CD14-positive monocyte (primary cell): ENCODE measurements at regions not wholly inside any gene's neighbourhood (a gene's known extent, or its start where the extent isn't known, plus 50 kb on each side); places are given as distances from the start of the nearest gene placed in this dataset.

Experiments used
- DNase-seq, 3 donors: peaks; one replicate each; pipeline ENCODE4 v3.0.0-alpha.2; 2011 to 2022
- H2AFZ ChIP-seq: 2 replicates; pipeline ENCODE4 v1.6.0; 2012; ENCODE audit warnings: mild to moderate bottlenecking, low read depth, low read length, inconsistent platforms; ENCODE audit not compliant: insufficient read depth, poor library complexity, severe bottlenecking
- H3K27ac ChIP-seq, 2 donors: 1 replicate in 1 of 2; 2 replicates in 1 of 2; pipeline ENCODE4 v1.5.1; 2012 to 2013; ENCODE audit warnings: low read length in 2 of 2, control low read depth in 1 of 2, inconsistent platforms in 1 of 2, low read depth in 1 of 2, mild to moderate bottlenecking in 1 of 2
- H3K27me3 ChIP-seq, 2 donors: one replicate each; pipeline versions ENCODE4 v1.6.0 to v1.6.1; 2011 to 2013; ENCODE audit warnings: low read length in 2 of 2; ENCODE audit not compliant: control insufficient read depth in 2 of 2, insufficient read depth in 2 of 2
- H3K36me3 ChIP-seq, 2 donors: replicated peaks in 1 of 2; 1 replicate in 1 of 2; 2 replicates in 1 of 2; pipeline versions ENCODE4 v1.5.1 to v1.6.1; 2012 to 2013; ENCODE audit warnings: low read length in 2 of 2, control low read depth in 1 of 2, inconsistent platforms in 1 of 2, mild to moderate bottlenecking in 1 of 2; ENCODE audit not compliant: insufficient read depth in 2 of 2, control insufficient read depth in 1 of 2
- H3K4me1 ChIP-seq, 2 donors: 1 replicate in 1 of 2; 2 replicates in 1 of 2; pipeline versions ENCODE4 v1.5.1 to v1.6.1; 2012 to 2013; ENCODE audit warnings: low read length in 2 of 2, control low read depth in 1 of 2, inconsistent platforms in 1 of 2, mild to moderate bottlenecking in 1 of 2, moderate library complexity in 1 of 2; ENCODE audit not compliant: insufficient read depth in 2 of 2, control insufficient read depth in 1 of 2
- H3K4me2 ChIP-seq: replicated peaks from 2 replicates; pipeline ENCODE3; 2012; ENCODE audit warnings: low read length, moderate library complexity, mild to moderate bottlenecking; ENCODE audit not compliant: poor library complexity, severe bottlenecking; ENCODE audit errors: extremely low read depth
- H3K4me3 ChIP-seq, 3 experiments: fragments of 200-600 bp in 1 of 3; sonication (generic) in 1 of 3; replicated peaks in 1 of 3; 1 replicate in 2 of 3; 2 replicates in 1 of 3; pipeline ENCODE4 v1.5.1; 2011 to 2013; ENCODE audit warnings: low read length in 3 of 3, mild to moderate bottlenecking in 3 of 3, control low read depth in 2 of 3, low read depth in 2 of 3, inconsistent platforms in 1 of 3, moderate library complexity in 1 of 3
- H3K79me2 ChIP-seq: 2 replicates; pipeline ENCODE4 v1.6.0; 2012; ENCODE audit warnings: mild to moderate bottlenecking, control low read depth, inconsistent platforms, low read length, moderate library complexity; ENCODE audit not compliant: insufficient read depth
- H3K9ac ChIP-seq: 2 replicates; pipeline ENCODE4 v1.6.0; 2017; ENCODE audit warnings: low read length, mild to moderate bottlenecking; ENCODE audit not compliant: insufficient read depth, poor library complexity, severe bottlenecking
- H3K9me3 ChIP-seq, 2 donors: replicated peaks in 1 of 2; 1 replicate in 1 of 2; 2 replicates in 1 of 2; pipeline versions ENCODE4 v1.5.1 to v1.6.1; 2012 to 2013; ENCODE audit warnings: low read length in 2 of 2, control low read depth in 1 of 2; ENCODE audit not compliant: control insufficient read depth in 1 of 2, insufficient read depth in 1 of 2
- H4K20me1 ChIP-seq: 2 replicates; pipeline ENCODE4 v1.6.0; 2012; ENCODE audit warnings: mild to moderate bottlenecking, low read length, control low read depth, moderate library complexity; ENCODE audit not compliant: insufficient read depth
- H3K27ac Mint-ChIP-seq, 7 donors: one replicate each; pipeline ENCODE4 v1.8.0; 2020; ENCODE audit warnings: mild to moderate bottlenecking in 7 of 7, mixed read lengths in 7 of 7, moderate library complexity in 6 of 7, inconsistent platforms in 2 of 7
- H3K27me3 Mint-ChIP-seq, 3 donors: one replicate each; pipeline ENCODE4 v1.8.0; 2021 to 2022; ENCODE audit warnings: low read depth in 3 of 3, mild to moderate bottlenecking in 3 of 3, mixed read lengths in 3 of 3, moderate library complexity in 3 of 3, inconsistent platforms in 1 of 3
- H3K36me3 Mint-ChIP-seq, 2 donors: one replicate each; pipeline ENCODE4 v1.8.0; 2020; ENCODE audit warnings: mixed read lengths in 2 of 2, inconsistent platforms in 1 of 2, mild to moderate bottlenecking in 1 of 2
- H3K4me1 Mint-ChIP-seq: one replicate; pipeline ENCODE4 v1.8.0; 2020; ENCODE audit warnings: mild to moderate bottlenecking, mixed read lengths
- H3K4me3 Mint-ChIP-seq, 2 donors: one replicate each; pipeline ENCODE4 v1.8.0; 2020; ENCODE audit warnings: mild to moderate bottlenecking in 2 of 2, mixed read lengths in 2 of 2, moderate library complexity in 1 of 2
- H3K9me3 Mint-ChIP-seq, 7 donors: one replicate each; pipeline ENCODE4 v1.8.0; 2020 to 2022; ENCODE audit warnings: mixed read lengths in 7 of 7, mild to moderate bottlenecking in 6 of 7, moderate library complexity in 6 of 7, inconsistent platforms in 2 of 7
- CTCF ChIP-seq: fragments of 200-600 bp; IDR thresholded peaks from one replicate; pipeline ENCODE4 v1.8.0; 2022; ENCODE audit warnings: antibody characterized with exemption, mild to moderate bottlenecking
- WGBS: methylation state at CpG from one replicate; pipeline ENCODE4 v1.1.5; 2013; ENCODE audit warnings: missing lambda C conversion rate; ENCODE audit not compliant: insufficient coverage; 5-methylcytosine and 5-hydroxymethylcytosine counted together
- intact Hi-C, 2 donors: fragments of 100-400 bp; cut with micrococcal nuclease; formaldehyde crosslinking; loops; one replicate each; pipeline versions ENCODE4 v1.15.0 to v1.15.1; 2023

DNA sequence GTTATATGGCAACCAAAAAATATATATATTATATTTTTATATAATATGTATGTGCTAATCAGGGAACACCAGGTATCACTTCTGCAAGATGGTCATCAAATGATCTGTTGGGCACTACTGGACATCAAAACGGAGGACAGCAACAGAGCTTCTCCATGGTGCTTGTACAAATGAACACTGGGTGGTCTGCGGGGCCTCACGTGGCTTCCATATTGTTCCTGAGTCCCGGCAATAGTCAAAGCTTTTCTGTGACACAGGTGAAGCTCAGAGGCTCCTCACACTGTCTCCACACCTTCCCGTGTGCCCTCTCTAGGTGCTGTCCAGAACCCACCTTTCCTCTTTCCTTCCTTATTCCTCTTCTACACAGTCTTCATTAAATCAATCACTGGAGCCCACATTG, 149.9 kb upstream of the PIRT start:
- Histone ChIP-seq H3K9ac (no peak overlapping the region), H3K27ac (no peak overlapping the region), H2AFZ (no peak overlapping the region), H3K27me3 (no peaks in the 10 kb centered on the region), H3K9me3 (peaks cover 6 to 7% of the 10 kb centered on the region in 2 donors), H3K4me1 (no peaks in the 10 kb centered on the region), H3K4me3 (no peak overlapping the region), H3K36me3 (no peaks in the 10 kb centered on the region), H3K79me2 (no peaks in the 10 kb centered on the region), H4K20me1 (no peaks in the 10 kb centered on the region), H3K4me2 (no peak overlapping the region)
- 86% methylated on average over 5 of the region's 5 CpGs for WGBS
- Mint-ChIP-seq H3K9me3 (peaks cover 0 to 15% (median 5%) of the 10 kb centered on the region in 7 donors), H3K4me3 (no peak overlapping the region), H3K27me3 (peaks cover 1 to 2% (median 1%) of the 10 kb centered on the region in 3 donors), H3K36me3 (no peaks in the 10 kb centered on the region), H3K27ac (no peak overlapping the region), H3K4me1 (no peaks in the 10 kb centered on the region)
- intact Hi-C loops, result no loop called here
- TF ChIP-seq CTCF, result no peak
- no peak for DNase-seq

DNA sequence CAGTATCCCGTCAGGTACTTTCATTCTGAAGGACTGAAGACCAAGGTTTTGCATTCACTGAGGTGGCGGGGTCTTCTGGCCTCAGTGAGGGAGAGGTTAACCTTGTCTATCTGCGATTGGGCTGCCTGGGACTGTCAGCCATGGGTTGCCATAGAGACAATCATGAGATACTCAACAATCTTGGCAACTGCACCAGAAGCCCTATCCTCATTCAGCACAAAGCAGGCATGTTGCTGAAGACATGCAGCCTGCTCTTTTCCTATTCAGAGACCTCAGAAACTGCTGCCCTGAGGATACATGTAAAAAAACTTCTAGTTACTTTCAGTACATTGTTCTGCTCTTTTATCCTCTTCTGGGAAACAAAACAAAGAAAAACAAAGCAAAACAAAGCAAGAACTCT, 146.3 kb upstream of the PIRT start:
- Histone ChIP-seq H3K4me3 (no peak overlapping the region), H3K9ac (no peak overlapping the region), H3K9me3 (peaks cover 6 to 7% of the 10 kb centered on the region in 2 donors), H3K27ac (no peak overlapping the region), H4K20me1 (no peaks in the 10 kb centered on the region), H3K4me1 (no peaks in the 10 kb centered on the region), H3K27me3 (no peaks in the 10 kb centered on the region), H3K36me3 (no peaks in the 10 kb centered on the region), H2AFZ (no peak overlapping the region), H3K4me2 (no peak overlapping the region), H3K79me2 (no peaks in the 10 kb centered on the region)
- Mint-ChIP-seq H3K4me3 (no peak overlapping the region), H3K4me1 (no peaks in the 10 kb centered on the region), H3K27ac (no peak overlapping the region), H3K36me3 (no peaks in the 10 kb centered on the region), H3K9me3 (peaks cover 0 to 24% (median 5%) of the 10 kb centered on the region in 7 donors), H3K27me3 (peaks cover 1 to 4% (median 3%) of the 10 kb centered on the region in 3 donors)
- 100% methylated on average over 1 of the region's 3 CpGs for WGBS
- intact Hi-C loops, result no loop called here
- TF ChIP-seq CTCF, result no peak
- no peak for DNase-seq
